ENCODE measurements at regions not wholly inside any gene's neighbourhood (a gene's known extent, or its start where the extent isn't known, plus 50 kb on each side); places are given as distances from the start of the nearest gene placed in this dataset.

GRCh38 chr1:34476371-34476770 is 278.5 kb upstream of the GJB5 start:
- TF ChIP-seq, protein P1, sequence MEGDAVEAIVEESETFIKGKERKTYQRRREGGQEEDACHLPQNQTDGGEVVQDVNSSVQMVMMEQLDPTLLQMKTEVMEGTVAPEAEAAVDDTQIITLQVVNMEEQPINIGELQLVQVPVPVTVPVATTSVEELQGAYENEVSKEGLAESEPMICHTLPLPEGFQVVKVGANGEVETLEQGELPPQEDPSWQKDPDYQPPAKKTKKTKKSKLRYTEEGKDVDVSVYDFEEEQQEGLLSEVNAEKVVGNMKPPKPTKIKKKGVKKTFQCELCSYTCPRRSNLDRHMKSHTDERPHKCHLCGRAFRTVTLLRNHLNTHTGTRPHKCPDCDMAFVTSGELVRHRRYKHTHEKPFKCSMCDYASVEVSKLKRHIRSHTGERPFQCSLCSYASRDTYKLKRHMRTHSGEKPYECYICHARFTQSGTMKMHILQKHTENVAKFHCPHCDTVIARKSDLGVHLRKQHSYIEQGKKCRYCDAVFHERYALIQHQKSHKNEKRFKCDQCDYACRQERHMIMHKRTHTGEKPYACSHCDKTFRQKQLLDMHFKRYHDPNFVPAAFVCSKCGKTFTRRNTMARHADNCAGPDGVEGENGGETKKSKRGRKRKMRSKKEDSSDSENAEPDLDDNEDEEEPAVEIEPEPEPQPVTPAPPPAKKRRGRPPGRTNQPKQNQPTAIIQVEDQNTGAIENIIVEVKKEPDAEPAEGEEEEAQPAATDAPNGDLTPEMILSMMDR (IDR thresholded peaks at IDR 0.05; ENCODE audit: low read depth, low read length, missing input control) = no peak
- TF ChIP-seq NR2F2 (IDR thresholded peaks at IDR 0.05) (no peak), GABPA (IDR thresholded peaks at IDR 0.05 in 1 of 2, conservative IDR thresholded peaks at IDR 0.05 in 1 of 2) (no peak), SP1 (IDR thresholded peaks at IDR 0.05) (no peak), ZBTB33 (IDR thresholded peaks at IDR 0.05) (no peak), YY1 (IDR thresholded peaks at IDR 0.05) (no peak)

All from liver (tissue), 3 donors.